ENCODE measurements at regions not wholly inside any gene's neighbourhood (a gene's known extent, or its start where the extent isn't known, plus 50 kb on each side); places are given as distances from the start of the nearest gene placed in this dataset.

DNA sequence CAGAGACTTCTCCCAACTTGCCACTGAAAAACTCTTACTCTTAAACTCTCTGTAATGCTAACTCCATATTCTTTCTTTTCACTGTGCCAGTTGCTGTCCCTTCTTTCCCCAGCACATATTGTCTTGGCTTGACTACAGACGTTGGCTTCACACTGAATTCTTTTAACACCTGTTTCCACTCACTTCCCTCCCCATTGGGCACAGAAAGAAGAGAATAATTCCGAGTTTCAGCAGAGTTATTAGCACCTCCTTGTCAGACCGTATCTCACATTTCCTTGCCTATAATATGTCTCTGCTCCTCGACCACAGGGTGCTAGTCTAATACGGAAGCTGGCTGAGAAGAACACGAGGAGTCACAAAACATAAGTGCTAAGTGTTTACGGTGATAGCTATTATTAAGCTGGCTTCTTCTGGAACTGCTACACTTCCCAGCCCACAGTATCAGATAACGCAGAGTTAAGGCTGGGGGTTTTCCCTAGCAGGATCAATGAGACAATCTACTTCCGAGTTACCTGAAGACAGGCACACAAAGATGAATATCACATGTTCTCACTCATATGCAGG is 188.5 kb upstream of the CDH8 start:
- DNase-seq (ENCODE audit: low read depth) = no peak

DNA sequence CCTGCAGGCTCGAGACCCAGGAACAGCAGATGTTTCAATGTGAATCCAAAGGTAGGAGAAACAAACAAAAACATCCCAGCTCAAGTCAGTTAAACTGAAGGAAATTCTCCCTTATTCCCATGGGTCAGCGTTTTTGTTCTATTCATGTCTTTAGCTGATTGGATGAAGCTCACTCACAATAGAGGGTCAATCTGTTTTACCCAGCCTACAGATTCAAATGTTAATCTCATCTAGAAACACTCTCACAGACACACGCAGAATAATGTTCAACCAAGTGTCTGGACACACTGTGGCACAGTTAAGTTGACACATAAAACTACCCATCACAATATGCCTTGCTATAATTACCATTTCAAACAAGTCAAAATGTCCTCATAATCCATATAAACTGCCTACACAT is 180.6 kb upstream of the CDH8 start:
- DNase-seq (ENCODE audit: low read depth) = no peak

DNA sequence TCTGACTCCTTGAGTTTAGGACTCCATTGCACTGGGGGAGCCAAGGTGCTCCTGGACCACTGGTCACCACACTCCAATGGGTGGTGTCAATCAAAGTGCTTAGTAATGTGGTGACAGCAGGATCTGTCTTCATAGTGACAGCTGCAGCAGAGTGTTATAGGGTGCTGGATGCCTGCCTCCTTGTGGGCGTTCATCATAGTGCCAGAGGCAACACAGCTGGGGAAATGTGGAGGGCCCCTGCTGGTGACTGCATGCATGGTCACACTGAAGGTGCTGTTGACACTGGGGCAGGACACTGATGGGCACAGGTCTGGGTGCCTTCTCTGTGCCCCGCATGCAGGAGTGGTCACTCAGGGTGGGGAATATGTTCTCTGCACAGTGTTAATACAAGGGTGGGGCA is 177.5 kb upstream of the CDH8 start:
- no peak for DNase-seq (ENCODE audit: low read depth)

DNA sequence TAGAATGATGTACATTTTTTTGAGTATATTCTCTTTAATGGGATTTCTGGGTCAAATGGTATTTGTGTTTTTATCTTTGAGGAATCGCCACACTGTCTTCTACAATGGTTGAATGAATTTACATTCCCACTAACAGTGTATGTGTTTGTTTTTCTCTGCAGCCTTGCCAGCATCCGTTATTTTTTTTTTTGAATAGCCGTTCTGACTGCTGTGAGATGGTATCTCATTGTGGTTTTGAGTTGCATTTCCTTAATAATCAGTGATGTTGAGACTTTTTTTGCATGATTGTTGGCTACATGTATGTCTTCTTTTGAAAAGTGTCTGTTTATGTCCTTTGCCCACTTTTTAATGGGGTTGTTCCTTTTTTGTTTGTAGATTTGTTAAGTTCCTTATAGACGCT is 172.7 kb upstream of the CDH8 start:
- DNase-seq (ENCODE audit: low read depth) = no peak

DNA sequence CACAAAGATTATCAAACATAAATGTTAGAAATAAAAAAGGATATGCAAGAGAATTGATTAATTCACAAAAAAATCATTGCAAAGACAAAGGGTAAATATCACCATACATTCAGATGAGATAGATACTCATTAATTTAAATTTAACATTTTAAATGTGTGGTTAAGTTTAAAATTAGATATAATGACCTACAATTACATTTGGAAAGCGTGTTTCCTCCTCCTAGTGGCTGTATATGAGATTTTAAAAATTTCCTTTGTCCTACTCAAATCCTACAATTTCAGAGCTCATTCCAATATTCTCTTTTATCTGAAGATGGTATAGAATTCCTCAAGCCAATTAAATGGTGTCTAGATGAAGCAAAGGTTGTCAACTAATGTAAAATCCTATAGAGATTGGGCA is 169.2 kb upstream of the CDH8 start:
- no peak for DNase-seq (ENCODE audit: low read depth)

DNA sequence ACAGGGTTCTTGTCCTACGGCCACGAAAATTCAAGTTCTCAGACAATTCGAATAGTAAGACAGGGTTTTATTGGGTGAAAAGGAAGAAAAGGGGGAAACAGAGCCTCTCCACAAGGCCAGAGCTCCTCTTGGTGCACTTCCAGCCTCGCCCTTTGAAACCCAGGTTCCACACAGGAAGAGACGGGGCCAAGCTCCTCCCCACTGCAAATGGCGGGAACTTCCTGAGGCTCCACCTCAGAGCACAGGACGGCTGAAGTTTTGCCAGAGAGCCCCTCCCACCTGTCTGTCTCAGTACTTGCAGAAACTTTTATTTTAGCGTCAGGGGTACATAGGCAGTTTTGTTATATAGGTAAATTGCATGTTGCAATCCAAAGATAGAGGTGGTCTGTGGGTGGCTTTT is 165.7 kb upstream of the CDH8 start:
- DNase-seq (ENCODE audit: low read depth) = no peak

DNA sequence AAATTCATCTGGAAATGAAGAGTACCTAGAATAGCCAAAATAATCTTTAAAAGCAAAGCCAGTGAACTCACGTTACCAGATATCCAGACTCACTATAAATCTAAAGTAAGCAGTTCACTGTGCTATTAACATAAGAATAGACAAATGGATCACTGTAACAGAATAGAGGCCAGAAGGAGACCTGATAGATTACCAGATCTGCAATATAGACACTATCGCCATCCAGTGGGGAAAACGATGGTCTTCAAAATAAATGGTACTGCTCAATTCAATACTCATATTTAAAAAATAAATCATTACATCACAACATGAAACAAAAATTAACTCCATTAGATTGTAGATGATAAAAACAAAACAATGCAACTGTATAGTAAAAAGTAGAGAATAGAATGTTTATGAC is 158.6 kb upstream of the CDH8 start:
- no peak for DNase-seq (ENCODE audit: low read depth)

DNA sequence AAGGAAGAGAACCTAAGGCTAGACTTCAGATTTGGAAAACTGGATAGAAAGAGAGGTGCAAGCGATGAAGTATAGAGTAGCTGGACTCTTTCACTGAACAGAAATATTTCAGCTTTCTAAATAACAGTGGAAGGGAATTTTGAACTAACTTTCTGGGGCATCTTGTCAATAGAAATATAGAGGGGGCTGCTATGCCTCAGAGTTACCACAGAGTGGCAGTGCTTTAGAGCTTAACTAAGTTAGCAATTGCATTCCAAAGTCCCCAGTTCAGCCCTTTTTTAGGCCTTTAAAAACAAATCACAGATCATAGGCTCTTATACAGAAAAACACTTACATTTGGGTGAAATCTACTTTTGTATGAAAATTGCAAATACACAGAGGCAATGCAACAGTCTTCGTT is 154.2 kb upstream of the CDH8 start:
- no peak for DNase-seq (ENCODE audit: low read depth)

DNA sequence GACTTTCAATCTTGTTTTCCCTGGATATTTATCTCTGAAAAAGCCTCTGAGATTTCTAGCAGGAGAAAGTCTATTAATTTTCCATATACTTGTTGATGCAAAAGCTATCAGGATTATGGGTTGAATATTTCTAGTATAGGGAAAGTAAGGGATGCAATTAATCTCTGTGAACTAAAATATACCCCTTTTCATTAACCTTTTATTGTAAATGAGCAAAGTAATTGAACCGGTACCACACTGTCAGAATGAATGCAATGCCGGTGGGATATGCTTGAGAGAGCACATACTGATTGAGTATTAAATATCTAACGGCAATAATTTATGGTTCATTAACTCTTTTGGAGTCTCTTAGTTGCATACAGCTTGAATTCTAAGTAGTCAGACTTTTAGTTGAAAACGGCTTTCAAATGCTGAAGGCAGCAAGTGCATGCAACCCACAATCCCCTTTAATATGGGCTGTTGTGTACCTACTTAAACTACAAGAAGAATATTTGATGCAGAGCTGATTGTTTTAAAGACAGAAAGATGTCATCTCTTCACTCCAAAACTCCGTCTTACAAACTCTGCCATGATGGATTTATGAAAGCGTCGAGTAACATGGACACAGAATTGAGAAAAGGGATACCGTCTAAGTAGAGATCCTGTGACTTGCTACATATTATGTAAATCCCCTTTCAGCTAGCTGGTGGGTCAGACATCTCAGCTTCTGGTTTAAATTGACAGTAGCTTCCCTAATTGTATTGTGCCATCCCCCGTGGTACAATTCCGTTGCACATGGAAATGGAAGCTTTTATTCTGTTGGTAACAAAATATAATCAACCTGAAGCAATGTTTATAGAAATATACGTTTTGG is 141.3 kb upstream of the CDH8 start:
- no peak for DNase-seq (ENCODE audit: low read depth)

DNA sequence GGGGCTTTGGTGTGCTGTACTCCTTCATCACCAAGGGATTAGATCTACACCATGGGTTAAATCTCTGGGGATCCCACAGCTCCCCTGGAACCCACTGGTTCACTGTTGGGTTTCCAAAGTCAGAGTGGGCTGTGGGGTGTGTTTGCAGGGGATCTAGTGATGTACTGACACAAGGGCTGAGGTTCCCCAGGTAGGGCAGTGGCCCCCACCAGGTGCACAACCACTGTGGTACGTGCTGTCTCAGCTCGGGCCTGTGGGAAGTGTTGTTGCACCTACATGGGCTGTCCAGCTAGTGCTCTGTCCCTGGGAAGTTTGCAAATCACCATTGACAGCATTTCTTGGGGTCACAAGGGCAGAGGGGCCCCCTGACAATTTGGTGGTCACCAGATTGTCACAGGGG is 134.4 kb upstream of the CDH8 start:
- DNase-seq (ENCODE audit: low read depth) = no peak

DNA sequence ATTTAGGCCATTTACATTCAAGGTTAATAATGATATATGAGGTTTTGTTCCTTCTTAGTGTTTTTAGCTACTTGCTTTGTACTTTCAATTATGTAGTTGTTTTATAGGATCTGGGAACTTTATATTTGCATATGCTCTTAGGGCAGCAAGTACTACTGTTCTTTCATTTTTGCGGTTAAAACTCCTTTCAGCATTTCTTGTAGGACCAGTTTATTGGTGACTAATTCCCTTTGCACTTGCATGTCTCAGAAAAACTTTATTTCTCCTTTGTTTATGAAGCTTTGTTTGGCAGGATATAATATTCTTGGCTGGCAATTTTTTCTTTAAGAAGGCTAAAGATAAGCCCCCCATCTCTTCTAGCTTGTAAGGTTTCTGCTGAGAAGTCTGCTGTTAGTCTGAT is 131.3 kb upstream of the CDH8 start:
- no peak for DNase-seq (ENCODE audit: low read depth)

DNA sequence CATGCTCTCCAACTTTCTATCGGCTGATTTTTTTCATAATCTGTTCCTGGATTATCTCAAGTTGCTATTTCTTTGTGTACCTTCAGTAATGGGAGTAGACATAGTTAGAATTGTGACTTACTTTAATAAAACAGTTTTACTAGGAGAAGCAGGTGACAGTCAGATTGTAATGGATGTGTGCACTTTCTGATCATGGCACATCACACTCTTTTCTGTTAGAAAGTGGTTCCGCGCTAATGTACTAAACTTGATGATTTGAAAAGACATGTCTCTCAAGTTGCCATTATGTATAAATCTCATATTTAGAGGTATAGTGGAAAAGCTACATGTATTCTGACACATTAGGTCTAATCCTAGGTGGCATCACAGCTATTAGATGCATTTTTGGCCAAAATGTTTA is 121.3 kb upstream of the CDH8 start:
- no peak for DNase-seq (ENCODE audit: low read depth)

DNA sequence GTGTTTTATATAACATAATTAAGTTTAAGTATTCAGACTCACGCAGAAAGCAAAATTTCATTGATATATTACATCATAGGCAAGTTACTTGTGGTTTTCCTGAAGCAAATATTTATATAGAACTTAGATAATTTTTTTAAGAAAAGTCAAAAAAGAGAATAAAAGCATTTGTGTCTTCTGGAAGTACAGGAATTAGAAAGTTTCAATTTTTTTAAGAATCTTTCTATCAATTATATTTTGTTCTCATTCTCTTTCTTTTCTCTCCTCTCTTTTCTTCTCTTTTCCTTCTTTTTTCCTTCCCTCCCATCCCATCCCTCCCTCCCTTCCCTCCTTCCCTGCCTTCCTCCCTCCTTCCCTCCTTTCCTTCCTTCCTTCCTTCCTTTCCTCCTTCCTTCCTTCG is 120.7 kb upstream of the CDH8 start:
- DNase-seq (ENCODE audit: low read depth) = no peak

DNA sequence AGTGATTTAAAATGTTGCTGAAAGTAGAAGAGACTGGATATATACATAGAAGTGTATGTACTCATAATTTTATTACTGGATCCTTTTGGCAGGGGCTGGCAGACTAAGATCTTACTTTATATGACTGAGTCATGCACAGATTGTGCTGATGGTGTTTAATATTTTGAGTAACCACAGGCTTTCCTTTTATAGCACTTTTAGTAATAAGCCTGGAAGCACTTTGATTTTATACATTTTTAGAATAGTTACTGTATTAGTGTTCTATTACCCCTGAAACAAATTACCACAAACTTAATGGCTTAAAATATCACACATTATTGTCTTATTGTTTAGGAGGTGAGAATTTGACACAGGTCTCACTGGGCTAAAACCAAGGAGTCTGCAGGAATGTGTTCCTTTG is 113.4 kb upstream of the CDH8 start:
- DNase-seq (ENCODE audit: low read depth) = no peak

DNA sequence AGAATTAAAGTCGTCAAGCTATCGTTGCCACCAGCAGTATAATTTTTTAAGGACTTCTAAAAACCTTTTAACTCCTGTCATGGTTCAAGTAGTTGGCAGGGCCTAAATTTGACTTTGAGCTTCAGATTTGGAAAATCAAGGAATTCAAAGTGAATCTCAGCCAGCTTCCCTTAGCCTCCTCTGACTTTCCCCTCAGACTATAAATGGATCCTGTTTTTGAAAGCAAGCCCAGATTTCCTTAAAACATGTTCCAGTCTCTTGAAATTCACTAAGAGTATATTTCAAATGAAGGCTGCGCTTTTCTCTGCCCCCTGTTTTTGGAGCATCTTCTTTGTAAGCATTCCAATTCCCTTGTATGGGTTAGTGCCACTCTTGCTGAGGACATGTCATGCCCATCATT is 101.8 kb upstream of the CDH8 start:
- no peak for DNase-seq (ENCODE audit: low read depth)

DNA sequence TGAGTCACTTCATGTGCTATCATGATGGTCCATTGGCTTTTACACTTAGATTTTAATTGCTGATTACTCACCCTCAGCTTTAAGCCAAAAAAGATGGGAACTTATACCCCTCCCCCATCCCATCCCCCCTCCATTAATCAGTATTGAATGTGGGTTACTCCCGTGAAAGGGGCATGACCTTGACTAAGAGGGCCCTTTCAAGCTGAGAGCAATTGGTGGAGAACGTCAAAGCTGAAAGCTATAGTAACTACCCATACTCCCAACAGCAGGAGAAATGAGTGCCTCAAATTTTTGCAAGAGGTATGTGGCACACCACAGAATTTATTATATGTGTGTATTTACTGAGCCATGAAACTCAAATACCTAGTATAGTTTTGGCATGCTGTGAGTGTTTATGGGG is 99.7 kb upstream of the CDH8 start:
- DNase-seq (ENCODE audit: low read depth) = no peak

DNA sequence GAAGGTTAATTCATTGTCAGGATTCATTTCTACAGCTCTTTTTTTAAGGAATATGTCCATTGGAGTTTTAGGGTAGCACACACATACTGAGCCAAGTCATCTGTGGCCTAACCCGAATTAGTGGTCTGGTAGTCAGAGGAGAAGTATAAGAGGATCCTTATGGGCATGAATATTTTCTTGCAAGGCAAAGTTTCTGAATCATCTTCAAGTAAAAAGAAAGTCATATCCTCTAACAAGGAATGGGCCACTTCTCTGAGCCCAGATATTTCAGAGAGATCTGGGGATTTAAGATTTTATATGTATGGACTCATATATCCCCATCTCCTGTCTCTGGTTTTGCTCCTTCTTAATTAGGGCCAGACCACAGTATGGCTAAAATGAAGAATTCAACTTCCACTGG is 99.2 kb upstream of the CDH8 start:
- DNase-seq (ENCODE audit: low read depth) = no peak

DNA sequence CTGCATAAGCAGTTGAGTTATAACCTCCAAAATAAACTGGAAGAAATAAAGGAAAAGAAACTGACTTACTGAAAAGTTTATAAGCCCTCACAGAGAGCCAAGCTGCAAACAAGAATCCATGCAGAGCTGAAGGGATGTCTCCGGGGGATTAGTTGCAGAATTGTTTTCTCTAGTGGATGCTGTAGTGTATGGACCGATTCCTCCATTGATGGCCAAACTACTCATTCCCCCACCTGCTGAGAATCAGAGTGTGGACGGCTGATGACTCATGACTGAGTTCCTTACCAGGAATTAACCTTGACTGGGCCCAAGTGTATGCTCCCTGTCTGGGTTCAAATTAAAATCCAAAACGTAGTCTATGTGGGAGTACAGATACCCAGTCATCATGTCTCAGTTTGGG is 93.9 kb upstream of the CDH8 start:
- DNase-seq (ENCODE audit: low read depth) = no peak

DNA sequence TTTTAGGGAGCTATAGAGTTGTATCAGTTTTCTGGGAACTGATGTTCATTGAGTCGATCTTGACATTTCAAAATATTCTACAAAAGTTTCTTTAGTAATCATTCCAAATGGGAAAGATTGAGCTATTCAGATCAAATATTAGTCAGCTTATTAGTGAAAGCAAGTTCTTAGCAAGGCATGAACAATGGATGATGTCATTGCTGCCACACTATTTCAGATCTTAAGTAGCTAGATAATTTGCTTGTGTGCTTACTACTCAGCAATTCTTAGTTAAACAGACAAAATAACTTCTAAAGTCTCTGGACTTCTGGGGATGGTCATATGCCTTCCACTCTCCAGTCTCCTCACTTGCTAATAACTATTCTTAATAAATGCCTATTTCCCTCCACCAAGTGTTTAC is 69.0 kb upstream of the CDH8 start:
- DNase-seq (ENCODE audit: low read depth) = no peak

DNA sequence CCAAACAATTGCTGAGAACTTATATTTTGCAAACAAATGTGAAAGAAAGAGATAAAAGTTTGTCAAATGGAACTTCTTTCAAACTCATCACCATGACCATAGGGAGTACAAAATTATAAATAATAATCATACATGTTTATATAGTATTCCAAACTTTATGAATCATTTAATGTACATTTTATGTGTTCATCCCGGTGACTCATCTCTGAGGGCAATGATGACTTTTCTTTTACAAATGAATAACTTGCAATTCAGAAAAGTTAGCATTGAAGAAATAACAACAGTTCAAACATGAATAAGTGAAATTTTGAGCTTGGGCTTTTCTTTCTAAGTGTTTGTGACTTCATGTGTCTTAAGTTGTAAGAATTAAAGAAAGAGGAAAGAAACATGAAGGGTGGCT is 66.3 kb upstream of the CDH8 start:
- no peak for DNase-seq (ENCODE audit: low read depth)

DNA sequence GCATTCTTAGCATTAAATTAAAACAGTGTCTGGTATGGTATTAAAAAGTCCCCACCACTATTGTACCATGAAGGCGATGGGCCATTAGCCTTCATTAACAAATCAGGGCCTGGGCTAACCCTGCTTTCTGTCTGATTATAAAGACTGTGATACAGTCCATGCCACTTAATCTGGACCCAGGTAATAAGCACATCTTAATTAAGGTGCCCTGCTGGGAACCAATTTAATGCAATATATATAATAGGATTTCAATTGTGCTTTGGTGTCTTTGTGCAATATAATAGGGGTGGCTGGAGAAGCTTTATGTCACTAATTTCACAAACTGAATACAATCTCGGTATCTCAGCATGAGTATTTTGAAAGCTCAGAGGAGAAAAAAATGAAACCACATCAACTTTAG is 64.4 kb upstream of the CDH8 start:
- DNase-seq (ENCODE audit: low read depth) = no peak

DNA sequence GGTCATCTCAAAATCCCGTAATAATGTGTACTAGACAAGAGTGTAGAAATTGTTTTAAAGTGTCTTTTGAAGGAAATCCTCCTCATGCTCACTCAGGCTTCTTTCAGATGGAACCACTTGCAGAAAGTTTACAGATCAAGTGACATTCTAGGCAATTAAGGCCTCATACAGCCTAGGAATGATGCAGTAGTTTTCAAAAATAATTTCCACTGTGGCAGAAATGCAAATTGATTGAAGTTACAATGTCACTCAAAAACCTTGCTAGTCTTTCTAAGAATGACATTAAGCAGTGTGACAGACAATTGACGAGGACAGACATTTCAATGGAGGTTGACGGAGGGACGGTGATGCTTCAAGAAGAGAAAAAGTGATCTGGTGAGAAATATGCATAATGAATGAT is 53.5 kb upstream of the CDH8 start:
- DNase-seq (ENCODE audit: low read depth) = no peak

DNA sequence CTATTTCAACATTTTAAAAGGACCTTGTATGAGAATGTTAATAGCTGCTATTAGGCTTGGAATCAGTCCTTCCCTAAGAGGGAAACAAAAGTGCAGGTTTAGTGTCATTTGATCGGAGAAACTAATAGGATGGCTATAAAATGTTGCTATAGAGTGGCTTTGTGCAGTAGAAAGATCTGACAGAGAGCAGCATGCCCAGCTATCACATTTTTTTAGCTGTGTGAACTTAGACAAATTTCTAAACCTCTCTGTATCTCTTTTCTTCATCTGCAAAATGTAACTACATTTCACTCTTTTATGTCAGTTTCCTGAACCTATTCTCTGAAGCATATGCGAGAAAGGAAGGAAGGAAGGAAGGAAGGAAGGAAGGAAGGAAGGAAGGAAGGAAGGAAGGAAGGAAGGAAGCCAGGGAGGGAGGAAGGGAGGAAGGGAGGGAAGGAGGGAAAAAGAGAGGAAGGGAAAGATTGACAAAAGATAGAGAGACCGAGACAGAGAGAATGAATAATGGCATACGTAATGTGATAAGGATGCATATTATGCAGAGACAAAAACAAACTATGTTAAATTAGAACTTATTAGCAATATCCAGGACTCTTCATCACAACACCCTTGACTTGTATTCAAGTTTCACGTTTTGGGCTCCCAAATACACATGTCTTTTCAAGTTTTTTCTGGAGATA is 52.6 kb upstream of the CDH8 start:
- no peak for DNase-seq (ENCODE audit: low read depth)
